ENCODE measurements at regions not wholly inside any gene's neighbourhood (a gene's known extent, or its start where the extent isn't known, plus 50 kb on each side); places are given as distances from the start of the nearest gene placed in this dataset.

DNA sequence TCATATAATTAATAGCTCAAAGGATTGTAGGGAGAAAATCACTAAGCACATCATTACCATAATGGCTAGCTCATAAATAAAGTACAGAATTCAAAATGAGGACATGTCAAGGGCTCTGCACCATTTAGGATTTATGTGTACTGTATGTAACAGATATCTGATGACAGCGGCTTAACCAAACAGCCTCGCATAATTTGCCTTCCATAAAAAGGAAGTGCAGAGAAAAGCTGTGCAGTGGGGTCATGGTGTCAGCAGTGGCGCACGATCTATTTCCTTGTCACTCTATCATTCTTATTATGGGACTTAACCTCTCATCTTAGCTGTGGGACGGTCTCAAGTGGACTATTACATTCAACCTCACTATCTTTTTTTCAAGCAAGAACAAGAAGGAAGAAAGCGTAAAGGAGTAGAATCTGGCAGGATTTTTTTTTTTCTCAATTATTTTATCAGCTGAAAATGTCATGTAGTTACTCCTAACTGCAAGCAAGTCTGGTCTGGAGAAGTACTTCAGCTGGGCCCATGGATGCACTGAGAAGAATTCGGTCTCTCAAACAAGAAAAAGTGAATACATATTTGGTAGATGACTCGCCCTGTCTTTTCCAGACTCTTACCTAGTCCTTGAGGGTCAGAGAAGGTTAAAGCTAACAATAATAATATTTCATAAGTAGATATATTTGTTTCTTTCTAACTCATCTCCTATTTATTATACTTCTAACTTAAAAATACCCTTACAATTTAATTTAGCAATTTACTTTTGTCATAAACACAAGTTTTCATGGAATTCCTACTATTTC lies 94.6 kb downstream of the COX18 start:
- no peaks in the 10 kb centered on the region for H3K27me3 ChIP-seq
- no peak overlapping the region for H3K4me3 ChIP-seq
- DNase-seq (ENCODE audit: low spot score) = no peak
- Mint-ChIP-seq H3K27ac (no peak overlapping the region), H3K9me3 (peaks cover 2% of the 10 kb centered on the region), H3K4me1 (peaks cover 6% of the 10 kb centered on the region), H3K4me3 (no peak overlapping the region), H3K36me3 (no peaks in the 10 kb centered on the region), H3K27me3 (ENCODE audit: insufficient read depth, low read depth) (peaks cover 2% of the 10 kb centered on the region)
- no peak overlapping the region for H3K27ac ChIP-seq
- peaks cover 6% of the 10 kb centered on the region for H3K4me1 ChIP-seq
- peaks cover 3% of the 10 kb centered on the region for H3F3A ChIP-seq (ENCODE audit: low read depth)
- no peak overlapping the region for H2AFZ ChIP-seq (replicated peaks)
- no peak overlapping the region for H3K4me2 ChIP-seq
- no peaks in the 10 kb centered on the region for H4K20me1 ChIP-seq (ENCODE audit: low read depth)
- H3K9ac ChIP-seq = no peak overlapping the region
- TF ChIP-seq EZH2 (IDR thresholded peaks at IDR 0.05) (no peak), EZH2phosphoT487 (IDR thresholded peaks at IDR 0.05) (no peak)
- TF ChIP-seq, protein P1, sequence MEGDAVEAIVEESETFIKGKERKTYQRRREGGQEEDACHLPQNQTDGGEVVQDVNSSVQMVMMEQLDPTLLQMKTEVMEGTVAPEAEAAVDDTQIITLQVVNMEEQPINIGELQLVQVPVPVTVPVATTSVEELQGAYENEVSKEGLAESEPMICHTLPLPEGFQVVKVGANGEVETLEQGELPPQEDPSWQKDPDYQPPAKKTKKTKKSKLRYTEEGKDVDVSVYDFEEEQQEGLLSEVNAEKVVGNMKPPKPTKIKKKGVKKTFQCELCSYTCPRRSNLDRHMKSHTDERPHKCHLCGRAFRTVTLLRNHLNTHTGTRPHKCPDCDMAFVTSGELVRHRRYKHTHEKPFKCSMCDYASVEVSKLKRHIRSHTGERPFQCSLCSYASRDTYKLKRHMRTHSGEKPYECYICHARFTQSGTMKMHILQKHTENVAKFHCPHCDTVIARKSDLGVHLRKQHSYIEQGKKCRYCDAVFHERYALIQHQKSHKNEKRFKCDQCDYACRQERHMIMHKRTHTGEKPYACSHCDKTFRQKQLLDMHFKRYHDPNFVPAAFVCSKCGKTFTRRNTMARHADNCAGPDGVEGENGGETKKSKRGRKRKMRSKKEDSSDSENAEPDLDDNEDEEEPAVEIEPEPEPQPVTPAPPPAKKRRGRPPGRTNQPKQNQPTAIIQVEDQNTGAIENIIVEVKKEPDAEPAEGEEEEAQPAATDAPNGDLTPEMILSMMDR (IDR thresholded peaks at IDR 0.05) = no peak
- no peaks in the 10 kb centered on the region for H3K9me3 ChIP-seq (ENCODE audit: low read depth)
- H3K36me3 ChIP-seq = no peaks in the 10 kb centered on the region
- no peaks in the 10 kb centered on the region for H3K79me2 ChIP-seq (ENCODE audit: low read depth)

DNA sequence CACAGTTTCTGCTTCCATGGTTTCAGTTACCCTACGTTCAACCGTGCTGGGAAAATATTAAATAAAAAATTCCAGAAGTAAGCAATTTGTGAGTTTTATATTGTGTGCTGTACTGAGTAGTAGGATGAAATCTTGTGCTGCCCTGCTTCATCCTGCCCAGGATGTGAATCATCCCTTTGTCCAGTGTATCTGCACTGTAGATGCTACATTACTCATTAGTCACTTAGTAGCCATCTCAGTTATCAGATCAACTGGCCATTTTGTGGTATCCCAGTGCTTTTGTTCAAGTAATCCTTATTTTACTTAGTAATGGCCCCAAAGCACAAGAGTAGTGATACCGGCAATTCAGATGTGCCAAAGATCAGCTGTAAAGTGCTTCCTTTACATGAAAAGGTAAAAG lies 97.9 kb downstream of the COX18 start:
- H3K4me1 Mint-ChIP-seq = peaks cover 8% of the 10 kb centered on the region
- no peaks in the 10 kb centered on the region for H3K27me3 Mint-ChIP-seq (ENCODE audit: insufficient read depth, low read depth)
- DNase-seq (ENCODE audit: low spot score) = no peak
- H3K9ac ChIP-seq = no peak overlapping the region
- H3K4me2 ChIP-seq = no peak overlapping the region
- H2AFZ ChIP-seq (replicated peaks) = no peak overlapping the region
- no peaks in the 10 kb centered on the region for H3K36me3 Mint-ChIP-seq
- no peak overlapping the region for H3K4me3 Mint-ChIP-seq
- peaks cover 15% of the 10 kb centered on the region for H3K4me1 ChIP-seq
- no peaks in the 10 kb centered on the region for H3K27me3 ChIP-seq
- H3K79me2 ChIP-seq (ENCODE audit: low read depth) = no peaks in the 10 kb centered on the region
- H3K9me3 Mint-ChIP-seq = no peaks in the 10 kb centered on the region
- no peak overlapping the region for H3K27ac ChIP-seq
- H3K4me3 ChIP-seq = no peak overlapping the region
- H3K27ac Mint-ChIP-seq = no peak overlapping the region
- peaks cover 6% of the 10 kb centered on the region for H3F3A ChIP-seq (ENCODE audit: low read depth)
- TF ChIP-seq EZH2 (IDR thresholded peaks at IDR 0.05) (no peak), EZH2phosphoT487 (IDR thresholded peaks at IDR 0.05) (no peak)
- TF ChIP-seq, protein P1 (IDR thresholded peaks at IDR 0.05) = no peak
- no peaks in the 10 kb centered on the region for H4K20me1 ChIP-seq (ENCODE audit: low read depth)
- no peaks in the 10 kb centered on the region for H3K36me3 ChIP-seq
- no peaks in the 10 kb centered on the region for H3K9me3 ChIP-seq (ENCODE audit: low read depth)

DNA sequence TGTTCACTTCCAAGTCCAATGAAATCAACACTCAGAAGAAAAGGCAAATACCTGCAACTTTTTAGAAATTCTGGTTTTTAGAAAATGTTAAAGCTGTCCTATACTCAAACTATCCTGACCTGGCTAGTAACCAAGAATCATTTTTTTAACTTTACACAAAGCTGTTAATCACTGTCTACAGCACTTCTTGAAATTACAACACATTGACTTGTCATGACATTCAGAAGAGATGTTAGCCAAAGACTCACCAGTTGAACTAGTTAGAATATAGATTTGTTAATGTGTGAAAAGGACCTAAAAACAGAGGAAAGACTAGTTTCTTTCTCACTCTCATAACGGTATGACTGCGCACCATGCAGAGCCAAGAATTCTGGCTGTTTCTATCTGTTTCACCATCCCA lies 98.8 kb downstream of the COX18 start:
- no peak overlapping the region for H2AFZ ChIP-seq (replicated peaks)
- H3K27ac ChIP-seq = no peak overlapping the region
- H3K27ac Mint-ChIP-seq = no peak overlapping the region
- TF ChIP-seq, protein P1 (IDR thresholded peaks at IDR 0.05) = no peak
- TF ChIP-seq EZH2phosphoT487 (IDR thresholded peaks at IDR 0.05) (no peak), EZH2 (IDR thresholded peaks at IDR 0.05) (no peak)
- H3F3A ChIP-seq (ENCODE audit: low read depth) = peaks cover 6% of the 10 kb centered on the region
- H3K9me3 Mint-ChIP-seq = no peaks in the 10 kb centered on the region
- H3K4me1 Mint-ChIP-seq = peaks cover 8% of the 10 kb centered on the region
- no peaks in the 10 kb centered on the region for H3K36me3 Mint-ChIP-seq
- no peaks in the 10 kb centered on the region for H4K20me1 ChIP-seq (ENCODE audit: low read depth)
- no peak for DNase-seq (ENCODE audit: low spot score)
- H3K79me2 ChIP-seq (ENCODE audit: low read depth) = no peaks in the 10 kb centered on the region
- H3K9ac ChIP-seq = no peak overlapping the region
- no peaks in the 10 kb centered on the region for H3K27me3 Mint-ChIP-seq (ENCODE audit: insufficient read depth, low read depth)
- no peak overlapping the region for H3K4me3 Mint-ChIP-seq
- no peaks in the 10 kb centered on the region for H3K9me3 ChIP-seq (ENCODE audit: low read depth)
- no peaks in the 10 kb centered on the region for H3K27me3 ChIP-seq
- no peak overlapping the region for H3K4me3 ChIP-seq
- no peaks in the 10 kb centered on the region for H3K36me3 ChIP-seq
- H3K4me1 ChIP-seq = peaks cover 15% of the 10 kb centered on the region
- no peak overlapping the region for H3K4me2 ChIP-seq
